HG03196 (cell line): ENCODE measurements at regions not wholly inside any gene's neighbourhood (a gene's known extent, or its start where the extent isn't known, plus 50 kb on each side); places are given as distances from the start of the nearest gene placed in this dataset.
"Not testable (repeated sequence)": the region's sequence is repeated elsewhere in the genome, so short reads cannot be mapped to it uniquely, and the experiment has no call there.

Source experiments
- ATAC-seq: cut with Tn5 transposase; IDR thresholded peaks from one replicate; pipeline ENCODE4 v1.9.1; 2021; ENCODE audit not compliant: unreplicated experiment

DNA sequence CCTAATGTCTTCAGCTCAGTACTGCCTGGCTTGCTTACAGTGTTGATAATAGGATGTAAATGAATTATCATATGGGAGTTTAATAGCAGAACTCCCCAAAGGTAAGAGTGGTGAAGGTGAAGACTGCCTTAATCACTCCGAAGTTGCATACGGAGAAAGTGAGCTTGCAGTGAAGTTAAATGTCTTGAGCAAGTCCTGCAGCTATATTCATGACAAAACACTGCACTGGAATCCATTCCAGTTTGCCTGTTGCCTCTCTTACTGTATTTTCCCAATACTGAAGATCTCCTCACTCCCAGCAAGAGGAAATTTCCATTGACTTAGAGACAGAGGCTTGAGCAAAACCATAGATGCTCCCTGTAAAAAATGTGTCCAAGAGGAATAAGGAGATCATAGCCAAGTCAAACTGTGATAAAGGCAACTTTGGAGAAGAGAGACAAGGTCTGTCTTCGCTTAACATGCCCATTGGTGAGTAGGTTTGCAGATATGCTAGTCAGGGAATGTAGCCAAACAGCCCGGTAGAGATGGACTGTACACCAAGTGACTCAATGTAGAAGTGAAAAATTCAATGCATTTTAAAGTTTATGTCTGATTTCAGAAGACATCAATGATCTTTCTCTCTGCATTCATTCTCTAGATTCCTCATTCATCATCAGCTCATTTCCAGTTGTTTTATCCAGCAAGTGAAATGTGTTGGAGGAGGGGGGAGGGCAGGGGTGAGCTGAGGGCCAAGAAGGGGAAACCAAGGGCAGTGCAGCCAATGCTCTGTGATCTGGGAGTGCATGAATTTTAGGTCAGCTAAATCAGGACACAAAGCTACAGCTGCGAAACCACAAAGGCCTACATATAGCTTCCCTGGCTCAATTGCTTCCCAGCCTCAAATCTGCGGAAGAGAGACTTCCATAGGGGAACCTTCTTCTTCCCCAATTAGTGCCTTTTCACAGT lies 667.1 kb upstream of the NR2F2 start:
- ATAC-seq = no peak

- ATAC-seq = no peak
These were observed 666.0 kb upstream of the NR2F2 start for GRCh38 chr15:95664450-95664849.

- peak; percentile 58 for ATAC-seq
These were observed 661.2 kb upstream of the NR2F2 start for GRCh38 chr15:95669146-95669922.

GRCh38 chr15:95674031-95674430 lies 656.5 kb upstream of the NR2F2 start:
- no peak for ATAC-seq

GRCh38 chr15:95676500-95676899 lies 654.0 kb upstream of the NR2F2 start:
- no peak for ATAC-seq

- ATAC-seq = no peak
These were observed 650.5 kb upstream of the NR2F2 start for GRCh38 chr15:95679847-95680582.

DNA sequence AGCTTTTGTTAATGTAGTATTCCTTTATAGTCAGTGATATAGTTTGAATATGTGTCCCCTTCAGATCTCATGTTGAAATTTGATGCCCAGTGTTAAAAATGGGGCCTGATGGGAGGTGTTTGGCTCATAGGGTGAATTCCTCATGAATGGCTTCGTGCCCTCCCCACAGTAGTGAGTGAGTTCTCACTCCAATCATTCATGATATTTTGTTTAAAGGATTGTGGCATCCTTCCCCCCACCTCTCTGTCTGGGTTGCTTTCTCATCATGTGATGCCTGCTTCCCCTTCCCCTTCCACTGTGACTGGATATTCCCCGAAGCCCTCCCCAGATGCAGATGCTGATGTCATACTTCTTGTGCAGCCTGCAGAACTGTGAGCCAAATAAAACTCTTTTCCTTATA lies 649.8 kb upstream of the NR2F2 start:
- ATAC-seq = no peak

DNA sequence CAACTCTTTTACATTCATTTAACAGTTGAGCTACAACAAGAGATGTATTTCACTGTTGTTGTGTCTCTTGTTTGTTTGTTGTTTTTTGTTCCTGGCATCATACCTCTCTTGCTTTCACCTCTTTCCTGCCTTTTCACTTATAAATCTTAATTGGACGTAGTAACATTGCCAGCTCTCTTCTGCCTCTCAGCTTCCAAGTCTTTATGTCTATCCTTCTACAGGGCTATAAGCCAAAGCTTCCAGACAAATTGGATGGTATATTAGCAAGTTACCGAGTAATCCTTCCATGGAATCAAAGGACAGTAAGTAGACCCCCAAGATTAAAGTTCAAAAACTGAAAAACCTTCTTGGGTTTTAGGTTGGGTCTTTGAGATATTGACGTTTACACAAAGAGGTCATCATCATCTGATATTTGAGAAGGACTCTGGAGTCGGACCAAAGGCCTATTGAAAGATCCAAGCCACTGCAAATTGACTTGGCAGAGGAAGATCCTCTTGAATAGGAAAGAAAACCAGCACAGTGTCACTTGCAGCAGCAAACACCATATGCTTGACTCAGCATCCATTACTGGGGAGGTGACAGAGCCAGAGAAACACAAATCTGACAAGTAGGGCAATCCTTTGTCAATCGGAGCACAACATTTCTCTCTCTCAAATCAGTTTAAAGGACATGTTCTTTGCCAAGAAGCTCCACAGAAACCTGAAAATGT lies 648.5 kb upstream of the NR2F2 start:
- no peak for ATAC-seq

- no peak for ATAC-seq
These were observed 646.4 kb upstream of the NR2F2 start for GRCh38 chr15:95684126-95684525.

- ATAC-seq = no peak
These were observed 645.8 kb upstream of the NR2F2 start for GRCh38 chr15:95684693-95685115.

DNA sequence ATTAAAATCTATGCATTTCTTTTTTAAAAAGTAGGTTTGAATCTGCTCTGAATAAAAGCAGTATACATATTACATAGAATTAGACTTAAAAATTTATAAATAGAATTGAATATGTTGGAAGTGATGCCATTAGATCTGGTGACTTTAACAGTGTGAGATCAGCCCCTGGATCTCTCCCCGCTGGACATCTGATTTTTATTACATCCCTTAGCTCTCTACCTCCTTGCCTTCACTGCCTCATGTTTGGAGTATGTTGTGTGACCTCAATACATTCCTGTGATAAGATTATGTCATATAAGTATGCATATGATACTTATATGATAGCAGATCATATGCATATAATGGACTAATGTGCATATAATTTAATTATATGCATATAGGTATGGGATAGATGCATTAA lies 643.4 kb upstream of the NR2F2 start:
- ATAC-seq = no peak

- ATAC-seq = no peak
These were observed 642.8 kb upstream of the NR2F2 start for GRCh38 chr15:95687686-95688085.

DNA sequence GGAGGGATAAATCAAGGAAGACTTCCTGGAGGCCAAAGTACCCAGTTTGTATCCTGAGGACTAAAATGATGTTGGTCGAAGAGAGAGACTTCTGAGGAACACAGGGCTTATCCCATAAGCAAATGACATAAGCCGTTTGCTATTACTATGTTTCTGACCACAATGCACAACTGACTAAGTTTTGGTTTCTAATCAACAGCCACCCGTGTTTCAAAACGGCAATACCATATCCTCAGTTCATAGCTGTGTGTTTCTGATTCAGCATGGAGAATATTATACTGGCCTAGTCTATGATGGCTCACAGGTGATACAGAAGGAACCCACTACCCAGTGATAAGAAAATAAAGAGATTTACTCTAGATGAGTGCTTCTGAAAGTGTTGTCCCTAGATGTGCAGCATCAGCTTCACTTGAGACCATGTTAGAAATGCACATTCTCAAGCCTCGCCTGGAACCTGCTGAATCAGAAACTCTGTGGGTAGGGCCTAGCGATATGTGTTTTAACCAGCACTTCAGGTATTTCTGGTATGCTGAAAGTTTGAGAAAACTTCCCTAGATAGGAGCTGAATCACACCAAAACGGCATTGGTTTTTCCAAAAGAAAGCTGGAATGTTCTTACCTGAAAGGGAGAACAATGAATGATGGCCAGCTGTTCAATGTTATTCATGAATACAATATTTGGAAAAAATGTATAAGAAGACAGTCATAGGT lies 639.7 kb upstream of the NR2F2 start:
- ATAC-seq = no peak

GRCh38 chr15:95693917-95694316 lies 636.6 kb upstream of the NR2F2 start:
- no peak for ATAC-seq

- ATAC-seq = no peak
These were observed 632.3 kb upstream of the NR2F2 start for GRCh38 chr15:95698230-95698629.

DNA sequence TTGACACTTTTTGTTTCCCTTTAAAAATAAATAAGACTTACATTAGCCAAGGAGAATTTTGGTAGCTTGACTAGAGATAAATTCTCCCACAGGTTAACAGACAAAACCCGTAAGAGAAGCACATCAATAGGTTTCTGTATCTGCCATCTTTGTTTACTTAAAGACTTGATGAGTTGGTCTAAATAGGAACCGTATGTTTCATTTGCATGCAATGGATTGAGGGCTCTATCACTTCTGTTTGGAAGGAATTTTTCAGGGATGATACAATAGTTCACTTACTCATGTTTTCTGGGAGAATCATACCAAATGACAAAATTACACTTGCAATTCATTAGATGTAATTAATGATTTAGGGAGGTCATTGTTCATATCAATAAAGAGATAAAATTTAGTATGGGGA lies 631.5 kb upstream of the NR2F2 start:
- no peak for ATAC-seq

GRCh38 chr15:95699578-95699977 lies 630.9 kb upstream of the NR2F2 start:
- no peak for ATAC-seq

DNA sequence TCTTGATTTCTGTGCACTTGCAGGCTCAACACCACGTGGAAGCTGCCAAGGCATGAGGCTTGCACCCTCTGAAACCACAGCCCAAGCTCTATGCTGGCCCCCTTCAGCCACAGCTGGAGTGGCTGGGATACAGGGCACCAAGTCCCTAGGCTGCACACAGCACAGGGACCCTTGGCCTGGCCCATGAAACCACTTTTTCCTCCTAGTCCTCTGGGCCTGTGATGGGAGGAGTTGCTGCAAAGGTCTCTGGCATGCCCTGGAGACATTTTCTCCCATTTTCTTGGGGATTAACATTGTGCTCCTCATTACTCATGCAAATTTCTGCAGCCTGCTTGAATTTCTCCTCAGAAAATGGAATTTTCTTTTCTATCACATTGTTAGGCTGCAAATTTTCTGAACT lies 629.8 kb upstream of the NR2F2 start:
- not testable (repeated sequence) for ATAC-seq

DNA sequence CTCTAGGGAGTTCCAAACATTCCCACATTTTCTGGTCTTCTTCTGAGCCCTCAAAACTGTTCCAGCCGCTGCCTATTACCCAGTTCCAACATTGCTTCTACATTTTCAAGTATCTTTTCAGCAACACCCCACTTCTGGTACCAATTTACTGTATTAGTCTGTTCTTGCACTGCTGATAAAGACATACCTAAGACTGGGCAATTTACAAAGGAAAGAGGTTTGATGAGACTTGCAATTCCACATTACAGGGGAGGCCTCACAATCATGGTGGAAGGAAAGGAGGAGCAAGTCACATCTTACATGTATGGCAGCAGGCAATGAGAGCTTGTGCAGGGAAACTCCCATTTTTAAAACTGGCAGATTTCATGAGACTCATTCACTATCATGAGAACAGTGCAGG lies 629.1 kb upstream of the NR2F2 start:
- no peak for ATAC-seq
